NB4 (cell line): ENCODE measurements at regions not wholly inside any gene's neighbourhood (a gene's known extent, or its start where the extent isn't known, plus 50 kb on each side); places are given as distances from the start of the nearest gene placed in this dataset.

Source experiments
- CTCF ChIP-seq: IDR thresholded peaks from one replicate; pipeline ENCODE4 v1.5.1; 2012; ENCODE audit warnings: low read depth, low read length
- MYC ChIP-seq: IDR thresholded peaks from 2 replicates; pipeline ENCODE4 v1.6.1; 2011; ENCODE audit warnings: low read depth, low read length
- POLR2A ChIP-seq: IDR thresholded peaks from 2 replicates; pipeline ENCODE4 v1.6.1; 2011; ENCODE audit warnings: mild to moderate bottlenecking; ENCODE audit not compliant: insufficient read length; ENCODE audit errors: extremely low read depth

- TF ChIP-seq CTCF (no peak), POLR2A (no peak), MYC (no peak)
These were observed 156.4 kb downstream of the RDH14 start for GRCh38 chr2:18403921-18404522.
